GM13976 (cell line): ENCODE measurements at regions not wholly inside any gene's neighbourhood (a gene's known extent, or its start where the extent isn't known, plus 50 kb on each side); places are given as distances from the start of the nearest gene placed in this dataset.

Experiments used
- DNase-seq: peaks from one replicate; pipeline ENCODE4 v3.0.0; 2012; ENCODE audit warnings: low spot score
- CTCF ChIP-seq: IDR thresholded peaks from 2 replicates; pipeline ENCODE4 v1.5.1; 2012; ENCODE audit warnings: borderline replicate concordance, mild to moderate bottlenecking; ENCODE audit not compliant: insufficient read depth; ENCODE audit errors: extremely low read depth, missing control alignments, control extremely low read depth
- in situ Hi-C: fragments of 300-500 bp; cut with MboI; formaldehyde crosslinking; loops from one replicate; pipeline ENCODE4 v1.12.0; 2022; ENCODE audit warnings: low sequenced_read_pairs, mixed read lengths, inconsistent platforms; ENCODE audit not compliant: unreplicated experiment

- in situ Hi-C loops: no loop called here
- no peak for TF ChIP-seq CTCF
- DNase-seq: no peak
These were observed 483.4 kb upstream of the PCDH9 start for GRCh38 chr13:67713571-67713970.

GRCh38 chr13:67696775-67697174, 466.6 kb upstream of the PCDH9 start:
- TF ChIP-seq CTCF: no peak
- in situ Hi-C loops: no loop called here
- no peak for DNase-seq

GRCh38 chr13:67664502-67664901, 434.4 kb upstream of the PCDH9 start:
- TF ChIP-seq CTCF: no peak
- DNase-seq: no peak
- in situ Hi-C loops: no loop called here

- no peak for DNase-seq
- in situ Hi-C loops: no loop called here
- TF ChIP-seq CTCF: no peak
These were observed 432.9 kb upstream of the PCDH9 start for GRCh38 chr13:67662997-67663396.

GRCh38 chr13:67652887-67653286, 422.8 kb upstream of the PCDH9 start:
- in situ Hi-C loops: no loop called here
- TF ChIP-seq CTCF: no peak
- no peak for DNase-seq

GRCh38 chr13:67651908-67652465, 421.9 kb upstream of the PCDH9 start:
- TF ChIP-seq CTCF: no peak
- no peak for DNase-seq
- in situ Hi-C loops: no loop called here

- TF ChIP-seq CTCF: no peak
- no peak for DNase-seq
- in situ Hi-C loops: no loop called here
These were observed 420.3 kb upstream of the PCDH9 start for GRCh38 chr13:67650471-67650870.
